ENCODE measurements at regions not wholly inside any gene's neighbourhood (a gene's known extent, or its start where the extent isn't known, plus 50 kb on each side); places are given as distances from the start of the nearest gene placed in this dataset.

GRCh38 chr12:125573271-125573670 is 508.0 kb downstream of the AACS start:
- no peak for DNase-seq (ENCODE audit: low spot score)

- no peak for DNase-seq (ENCODE audit: low spot score)
These were observed 512.1 kb downstream of the AACS start for GRCh38 chr12:125577334-125577733.

- no peak for DNase-seq (ENCODE audit: low spot score)
These were observed 514.7 kb downstream of the AACS start for GRCh38 chr12:125579916-125580315.

- DNase-seq (ENCODE audit: low spot score) = no peak
These were observed 517.8 kb downstream of the AACS start for GRCh38 chr12:125583071-125583470.

GRCh38 chr12:125586441-125586840 is 521.2 kb downstream of the AACS start:
- no peak for DNase-seq (ENCODE audit: low spot score)

- no peak for DNase-seq (ENCODE audit: low spot score)
These were observed 528.0 kb downstream of the AACS start for GRCh38 chr12:125593269-125593668.

- no peak for DNase-seq (ENCODE audit: low spot score)
These were observed 539.7 kb downstream of the AACS start for GRCh38 chr12:125604976-125605375.

- DNase-seq (ENCODE audit: low spot score) = no peak
These were observed 541.1 kb downstream of the AACS start for GRCh38 chr12:125606312-125606711.

GRCh38 chr12:125610292-125610691 is 545.1 kb downstream of the AACS start:
- DNase-seq (ENCODE audit: low spot score) = no peak

GRCh38 chr12:125610971-125611370 is 545.7 kb downstream of the AACS start:
- DNase-seq (ENCODE audit: low spot score) = no peak

- DNase-seq (ENCODE audit: low spot score) = no peak
These were observed 548.8 kb downstream of the AACS start for GRCh38 chr12:125614058-125614457.

GRCh38 chr12:125619723-125620122 is 554.5 kb downstream of the AACS start:
- DNase-seq (ENCODE audit: low spot score) = no peak

- DNase-seq (ENCODE audit: low spot score) = no peak
These were observed 568.5 kb downstream of the AACS start for GRCh38 chr12:125633686-125634085.

- no peak for DNase-seq (ENCODE audit: low spot score)
These were observed 569.6 kb downstream of the AACS start for GRCh38 chr12:125634813-125635212.

- no peak for DNase-seq (ENCODE audit: low spot score)
These were observed 574.6 kb downstream of the AACS start for GRCh38 chr12:125639826-125640225.

GRCh38 chr12:125643055-125643454 is 577.8 kb downstream of the AACS start:
- DNase-seq (ENCODE audit: low spot score) = no peak

GRCh38 chr12:125645724-125646123 is 580.5 kb downstream of the AACS start:
- no peak for DNase-seq (ENCODE audit: low spot score)

GRCh38 chr12:125650587-125650986 is 585.4 kb downstream of the AACS start:
- no peak for DNase-seq (ENCODE audit: low spot score)

GRCh38 chr12:125651625-125652024 is 586.4 kb downstream of the AACS start:
- DNase-seq (ENCODE audit: low spot score) = no peak

- no peak for DNase-seq (ENCODE audit: low spot score)
These were observed 587.4 kb downstream of the AACS start for GRCh38 chr12:125652681-125653080.

GRCh38 chr12:125657681-125658080 is 592.4 kb downstream of the AACS start:
- DNase-seq (ENCODE audit: low spot score) = no peak

GRCh38 chr12:125674554-125675338 is 609.5 kb downstream of the AACS start:
- DNase-seq (ENCODE audit: low spot score) = no peak

- no peak for DNase-seq (ENCODE audit: low spot score)
These were observed 611.1 kb downstream of the AACS start for GRCh38 chr12:125676366-125676765.

GRCh38 chr12:125677829-125678228 is 612.6 kb downstream of the AACS start:
- no peak for DNase-seq (ENCODE audit: low spot score)

All from AG08395 (cell line).